ENCODE measurements at regions not wholly inside any gene's neighbourhood (a gene's known extent, or its start where the extent isn't known, plus 50 kb on each side); places are given as distances from the start of the nearest gene placed in this dataset.

- no peaks in the 10 kb centered on the region for H4K20me1 ChIP-seq (ENCODE audit: insufficient read depth)
- ChIA-PET POLR2A (no interaction called here), CTCF (no interaction called here)
- no peaks in the 10 kb centered on the region for H3K4me1 ChIP-seq (ENCODE audit: control insufficient read depth in 1 of 2, insufficient read depth in 2 of 2, low read depth in 1 of 2, low read length in 1 of 2)
- no peak for DNase-seq
- H3K4me2 ChIP-seq = no peak overlapping the region
- no peak overlapping the region for H2AFZ ChIP-seq (ENCODE audit: low read depth)
- H3K79me2 ChIP-seq (ENCODE audit: insufficient read depth) = no peaks in the 10 kb centered on the region
- no peaks in the 10 kb centered on the region for H3K36me3 ChIP-seq (replicated peaks in 1 of 2; ENCODE audit: control insufficient read depth in 1 of 2, insufficient read depth in 2 of 2, low read length in 1 of 2)
- no peaks in the 10 kb centered on the region for H3F3A ChIP-seq (replicated peaks; ENCODE audit: insufficient read depth)
- H3K9me3 ChIP-seq = no peaks in the 10 kb centered on the region
- no peak overlapping the region for H3K4me3 ChIP-seq (ENCODE audit: low read depth in 2 of 2, low read length in 1 of 2)
- no peak overlapping the region for H3K27ac ChIP-seq (ENCODE audit: low read depth in 2 of 2, low read length in 1 of 2)
- no peaks in the 10 kb centered on the region for H3K9me2 ChIP-seq
- H3K9ac ChIP-seq = no peak overlapping the region
- TF ChIP-seq YY1 (IDR thresholded peaks at IDR 0.05; ENCODE audit: low read depth) = no peak
- no peak for TF ChIP-seq CTCF (IDR thresholded peaks at IDR 0.05)
- no peak for TF ChIP-seq GATA2 (CRISPR knock-in tag; IDR thresholded peaks at IDR 0.05)
- no peak for TF ChIP-seq EZH2phosphoT487 (IDR thresholded peaks at IDR 0.05; ENCODE audit: borderline replicate concordance, low read depth)
- TF ChIP-seq TEAD4 (IDR thresholded peaks at IDR 0.05; ENCODE audit: borderline replicate concordance, insufficient read depth) = no peak
- no peak for TF ChIP-seq SMC3 (IDR thresholded peaks at IDR 0.05; ENCODE audit: low read depth, low read length)
- no peak for TF ChIP-seq RAD21 (IDR thresholded peaks at IDR 0.05; ENCODE audit: low read length)
- no peak for TF ChIP-seq NFIC (IDR thresholded peaks at IDR 0.05; ENCODE audit: borderline replicate concordance)
- TF ChIP-seq JUND (IDR thresholded peaks at IDR 0.05) = no peak
- WGBS (ENCODE audit: low lambda C conversion rate) = 48% methylated on average over 5 of the region's 5 CpGs
- no peaks in the 10 kb centered on the region for H3K27me3 ChIP-seq (ENCODE audit: insufficient read depth)
Measured at GRCh38 chr2:123540291-123540690, 484.8 kb upstream of the CNTNAP5 start.

GRCh38 chr2:123546353-123546752, 478.7 kb upstream of the CNTNAP5 start:
- H3K4me3 ChIP-seq (ENCODE audit: low read depth in 2 of 2, low read length in 1 of 2) = no peak overlapping the region
- H3K27ac ChIP-seq (ENCODE audit: low read depth in 2 of 2, low read length in 1 of 2) = no peak overlapping the region
- no peaks in the 10 kb centered on the region for H3K79me2 ChIP-seq (ENCODE audit: insufficient read depth)
- no peaks in the 10 kb centered on the region for H3K4me1 ChIP-seq (ENCODE audit: control insufficient read depth in 1 of 2, insufficient read depth in 2 of 2, low read depth in 1 of 2, low read length in 1 of 2)
- no peak overlapping the region for H2AFZ ChIP-seq (ENCODE audit: low read depth)
- no peaks in the 10 kb centered on the region for H4K20me1 ChIP-seq (ENCODE audit: insufficient read depth)
- no peaks in the 10 kb centered on the region for H3F3A ChIP-seq (replicated peaks; ENCODE audit: insufficient read depth)
- ChIA-PET CTCF (no interaction called here), POLR2A (no interaction called here)
- no peak for DNase-seq
- H3K27me3 ChIP-seq (ENCODE audit: insufficient read depth) = no peaks in the 10 kb centered on the region
- no peaks in the 10 kb centered on the region for H3K9me2 ChIP-seq
- H3K9me3 ChIP-seq = peaks cover 3% of the 10 kb centered on the region
- no peak overlapping the region for H3K9ac ChIP-seq
- H3K36me3 ChIP-seq (replicated peaks in 1 of 2; ENCODE audit: control insufficient read depth in 1 of 2, insufficient read depth in 2 of 2, low read length in 1 of 2) = no peaks in the 10 kb centered on the region
- no peak overlapping the region for H3K4me2 ChIP-seq
- TF ChIP-seq PBX3 (IDR thresholded peaks at IDR 0.05) (no peak), RFX5 (IDR thresholded peaks at IDR 0.05; ENCODE audit: low read length) (no peak), NRF1 (IDR thresholded peaks at IDR 0.05; ENCODE audit: low read depth, low read length) (no peak), TAF1 (IDR thresholded peaks at IDR 0.05; ENCODE audit: borderline replicate concordance, low read depth, low read length) (no peak), GATA2 (CRISPR knock-in tag; IDR thresholded peaks at IDR 0.05) (no peak), USF1 (IDR thresholded peaks at IDR 0.05; ENCODE audit: borderline replicate concordance, low read depth) (no peak), ZBTB33 (IDR thresholded peaks at IDR 0.05; ENCODE audit: borderline replicate concordance, low read depth) (no peak), IRF3 (IDR thresholded peaks at IDR 0.05; ENCODE audit: low read depth, low read length) (no peak), FOXM1 (IDR thresholded peaks at IDR 0.05; ENCODE audit: low read depth) (no peak), EP300 (IDR thresholded peaks at IDR 0.05; ENCODE audit: borderline replicate concordance in 1 of 2, low read depth in 1 of 2, low read length in 1 of 2) (no peak), EZH2phosphoT487 (IDR thresholded peaks at IDR 0.05; ENCODE audit: borderline replicate concordance, low read depth) (no peak), RAD21 (IDR thresholded peaks at IDR 0.05; ENCODE audit: low read length) (no peak), SIN3A (IDR thresholded peaks at IDR 0.05; ENCODE audit: borderline replicate concordance, low read depth, low read length) (no peak)

Data from SK-N-SH (cell line).